ENCODE measurements at regions not wholly inside any gene's neighbourhood (a gene's known extent, or its start where the extent isn't known, plus 50 kb on each side); places are given as distances from the start of the nearest gene placed in this dataset.

- Mint-ChIP-seq H3K36me3 (ENCODE audit: low read depth) (no peaks in the 10 kb centered on the region), H3K9me3 (no peaks in the 10 kb centered on the region; the same call in 1 of the 3 replicates), H3K27me3 (ENCODE audit: insufficient read depth, low read depth, poor library complexity) (no peaks in the 10 kb centered on the region), H3K4me3 (no peak overlapping the region), H3K4me1 (no peaks in the 10 kb centered on the region), H3K27ac (no peak overlapping the region)
- Histone ChIP-seq H3F3A (replicated peaks; ENCODE audit: low read depth) (no peaks in the 10 kb centered on the region), H3K9me2 (ENCODE audit: insufficient read depth) (no peaks in the 10 kb centered on the region), H2AFZ (no peak overlapping the region), H3K4me1 (ENCODE audit: insufficient read depth) (no peaks in the 10 kb centered on the region), H3K79me2 (replicated peaks; ENCODE audit: insufficient read depth) (no peaks in the 10 kb centered on the region), H4K20me1 (replicated peaks; ENCODE audit: insufficient read depth) (no peaks in the 10 kb centered on the region), H3K4me3 (no peak overlapping the region), H3K27ac (ENCODE audit: low read depth) (no peak overlapping the region), H3K36me3 (ENCODE audit: insufficient read depth) (no peaks in the 10 kb centered on the region), H3K27me3 (ENCODE audit: insufficient read depth) (no peaks in the 10 kb centered on the region), H3K4me2 (no peak overlapping the region)
- ATAC-seq (no peak), DNase-seq (ENCODE audit: low spot score) (no peak)
- TF ChIP-seq ZNF331 (CRISPR knock-in tag; IDR thresholded peaks at IDR 0.05; ENCODE audit: low read depth) (no peak), STAT1 (IDR thresholded peaks at IDR 0.05; ENCODE audit: unreplicated experiment) (no peak), CREB1 (CRISPR knock-in tag; IDR thresholded peaks at IDR 0.05; ENCODE audit: low read depth) (no peak), ZNF462 (CRISPR knock-in tag; IDR thresholded peaks at IDR 0.05) (no peak), POLR2AphosphoS5 (IDR thresholded peaks at IDR 0.05; ENCODE audit: low read depth) (no peak), EZH2phosphoT487 (IDR thresholded peaks at IDR 0.05; ENCODE audit: unreplicated experiment) (no peak), CTCF (conservative IDR thresholded peaks at IDR 0.05; ENCODE audit: low read depth in 2 of 2) (no peak), ETS1 (IDR thresholded peaks at IDR 0.05) (no peak), JUNB (IDR thresholded peaks at IDR 0.05; ENCODE audit: unreplicated experiment) (no peak), EZH2 (IDR thresholded peaks at IDR 0.05; ENCODE audit: low read depth, unreplicated experiment) (no peak), ZNF114 (CRISPR knock-in tag; IDR thresholded peaks at IDR 0.05) (no peak), REST (IDR thresholded peaks at IDR 0.05; ENCODE audit: unreplicated experiment) (no peak), NANOG (IDR thresholded peaks at IDR 0.05; ENCODE audit: borderline replicate concordance) (no peak)
These were observed 268.5 kb downstream of the ALG10B start for GRCh38 chr12:38585086-38585485.

Data from GM23338 (cell line).